Lung (tissue), 11 donors: ENCODE measurements at regions not wholly inside any gene's neighbourhood (a gene's known extent, or its start where the extent isn't known, plus 50 kb on each side); places are given as distances from the start of the nearest gene placed in this dataset.

Experiments
- ATAC-seq: fragments of 200-7000 bp; cut with Tn5 transposase; one replicate; pipeline ENCODE4 v1.9.1; 2020; ENCODE audit warnings: moderate number of reproducible peaks; ENCODE audit not compliant: insufficient read depth, low FRiP score
- DNase-seq, 3 donors: peaks; one replicate each; pipeline ENCODE4 v3.0.0-alpha.2; 2013 to 2017
- H3K27ac ChIP-seq, 2 donors: one replicate each; pipeline ENCODE4 v1.5.1; 2013; ENCODE audit warnings: mild to moderate bottlenecking in 2 of 2, moderate library complexity in 2 of 2, control low read depth in 1 of 2, inconsistent platforms in 1 of 2, low read depth in 1 of 2, low read length in 1 of 2
- H3K27me3 ChIP-seq, 3 donors: one replicate each; pipeline ENCODE4 v1.5.1; 2013; ENCODE audit warnings: low read length in 2 of 3; ENCODE audit not compliant: control insufficient read depth in 3 of 3, insufficient read depth in 3 of 3
- H3K36me3 ChIP-seq, 4 donors: one replicate each; pipeline ENCODE4 v1.5.1; 2013; ENCODE audit warnings: low read length in 4 of 4, mild to moderate bottlenecking in 1 of 4, moderate library complexity in 1 of 4; ENCODE audit not compliant: control insufficient read depth in 4 of 4, insufficient read depth in 4 of 4
- H3K4me1 ChIP-seq, 5 donors: one replicate each; pipeline ENCODE4 v1.5.1; 2013; ENCODE audit warnings: low read length in 5 of 5, mild to moderate bottlenecking in 2 of 5, moderate library complexity in 1 of 5; ENCODE audit not compliant: control insufficient read depth in 5 of 5, insufficient read depth in 5 of 5
- H3K4me3 ChIP-seq: one replicate; pipeline ENCODE4 v1.5.1; 2013; ENCODE audit warnings: mild to moderate bottlenecking, control low read depth, moderate library complexity
- H3K9ac ChIP-seq, 2 donors: one replicate each; pipeline ENCODE4 v1.5.1; 2013; ENCODE audit warnings: low read length in 2 of 2, control low read depth in 1 of 2; ENCODE audit not compliant: insufficient read depth in 1 of 2
- H3K9me3 ChIP-seq, 4 donors: one replicate each; pipeline ENCODE4 v1.5.1; 2013; ENCODE audit warnings: low read length in 3 of 4, mild to moderate bottlenecking in 1 of 4, moderate library complexity in 1 of 4; ENCODE audit not compliant: control insufficient read depth in 4 of 4, insufficient read depth in 3 of 4
- CTCF ChIP-seq: IDR thresholded peaks from 2 replicates; pipeline ENCODE4 v1.5.1; 2012; ENCODE audit warnings: mild to moderate bottlenecking; ENCODE audit errors: control extremely low read depth, extremely low read depth
- WGBS, 2 donors: extraction: QIAGEN DNeasy Blood & Tissue Kit; methylation state at CpG; one replicate each; pipeline ENCODE4 v1.1.7; 2013; 5-methylcytosine and 5-hydroxymethylcytosine counted together
- donor health status: control.
- donor health status: control.
- donor health status: Bipolar disorder and iron deficiency.
- donor health status: healthy.
- donor health status: DM: yes; HTN: yes; CAD: no.

- H3K27ac ChIP-seq: peak overlapping the region in 1 of 2 donors; percentile 6
- H3K27me3 ChIP-seq: peaks cover 0 to 2% (median 0%) of the 10 kb centered on the region in 3 donors
- ATAC-seq: peak; percentile 90
- H3K9me3 ChIP-seq: no peaks in the 10 kb centered on the region
- no peak for TF ChIP-seq CTCF
- WGBS, 2 donors: 35 to 43% methylated on average over 5 of the region's 5 CpGs
- no peak overlapping the region for H3K4me3 ChIP-seq
- peaks cover 0 to 2% (median 0%) of the 10 kb centered on the region in 5 donors for H3K4me1 ChIP-seq
- H3K9ac ChIP-seq: no peak overlapping the region
- no peaks in the 10 kb centered on the region for H3K36me3 ChIP-seq
- DNase-seq: peak; percentile 31 to 57 (median 36)
Observed at GRCh38 chrX:134718105-134718965, 60.1 kb upstream of the PLAC1 start.

GRCh38 chrX:134717698-134718097 lies 59.4 kb upstream of the PLAC1 start:
- peaks cover 0 to 2% (median 0%) of the 10 kb centered on the region in 5 donors for H3K4me1 ChIP-seq
- peak overlapping the region in 1 of 2 donors; percentile 69 for H3K27ac ChIP-seq

GRCh38 chrX:134716620-134717012 lies 58.3 kb upstream of the PLAC1 start:
- WGBS, 2 donors: 90 to 95% methylated on average over 5 of the region's 5 CpGs
- Histone ChIP-seq H3K4me3 (no peak overlapping the region), H3K27ac (no peak overlapping the region), H3K27me3 (peaks cover 0 to 7% (median 6%) of the 10 kb centered on the region in 3 donors), H3K9me3 (no peaks in the 10 kb centered on the region), H3K36me3 (no peaks in the 10 kb centered on the region), H3K4me1 (peaks cover 0 to 2% (median 0%) of the 10 kb centered on the region in 5 donors), H3K9ac (no peak overlapping the region)
- ATAC-seq: no peak
- DNase-seq: no peak
- no peak for TF ChIP-seq CTCF

More at GRCh38 chrX:134717698-134718097, 59.4 kb upstream of the PLAC1 start:
- no peak for ATAC-seq
- Histone ChIP-seq H3K9me3 (no peaks in the 10 kb centered on the region), H3K27me3 (peaks cover 0 to 3% (median 2%) of the 10 kb centered on the region in 3 donors), H3K9ac (no peak overlapping the region), H3K36me3 (no peaks in the 10 kb centered on the region), H3K4me3 (no peak overlapping the region)
- 82 to 100% methylated on average over 1 of the region's 1 CpG for WGBS, 2 donors
- DNase-seq: no peak
- no peak for TF ChIP-seq CTCF
